ENCODE measurements at regions not wholly inside any gene's neighbourhood (a gene's known extent, or its start where the extent isn't known, plus 50 kb on each side); places are given as distances from the start of the nearest gene placed in this dataset.

DNA sequence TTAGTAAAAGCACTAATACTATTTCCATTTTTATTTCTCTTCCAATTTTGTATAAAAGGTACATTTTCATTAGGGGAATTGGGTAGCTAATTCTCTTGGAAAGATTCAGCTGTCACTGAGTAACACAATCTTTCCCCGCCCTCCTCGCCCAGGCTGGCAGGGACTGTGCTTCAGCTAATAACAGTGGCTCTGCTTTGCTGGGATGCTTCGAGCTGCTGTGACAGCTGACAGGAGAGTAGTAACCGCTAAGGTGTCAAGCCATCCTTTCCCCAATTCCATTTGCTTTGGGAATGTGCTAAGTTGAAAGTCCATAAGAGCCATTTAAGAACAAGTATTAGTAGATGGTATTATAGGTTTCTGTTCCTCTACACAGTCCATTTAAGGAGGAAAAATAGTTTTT is 106.7 kb upstream of the NRIP1 start:
- DNase-seq, result no peak
- TF ChIP-seq, protein P1, sequence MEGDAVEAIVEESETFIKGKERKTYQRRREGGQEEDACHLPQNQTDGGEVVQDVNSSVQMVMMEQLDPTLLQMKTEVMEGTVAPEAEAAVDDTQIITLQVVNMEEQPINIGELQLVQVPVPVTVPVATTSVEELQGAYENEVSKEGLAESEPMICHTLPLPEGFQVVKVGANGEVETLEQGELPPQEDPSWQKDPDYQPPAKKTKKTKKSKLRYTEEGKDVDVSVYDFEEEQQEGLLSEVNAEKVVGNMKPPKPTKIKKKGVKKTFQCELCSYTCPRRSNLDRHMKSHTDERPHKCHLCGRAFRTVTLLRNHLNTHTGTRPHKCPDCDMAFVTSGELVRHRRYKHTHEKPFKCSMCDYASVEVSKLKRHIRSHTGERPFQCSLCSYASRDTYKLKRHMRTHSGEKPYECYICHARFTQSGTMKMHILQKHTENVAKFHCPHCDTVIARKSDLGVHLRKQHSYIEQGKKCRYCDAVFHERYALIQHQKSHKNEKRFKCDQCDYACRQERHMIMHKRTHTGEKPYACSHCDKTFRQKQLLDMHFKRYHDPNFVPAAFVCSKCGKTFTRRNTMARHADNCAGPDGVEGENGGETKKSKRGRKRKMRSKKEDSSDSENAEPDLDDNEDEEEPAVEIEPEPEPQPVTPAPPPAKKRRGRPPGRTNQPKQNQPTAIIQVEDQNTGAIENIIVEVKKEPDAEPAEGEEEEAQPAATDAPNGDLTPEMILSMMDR (IDR thresholded peaks at IDR 0.05), result no peak
- no peaks in the 10 kb centered on the region for H4K20me1 ChIP-seq (ENCODE audit: insufficient read depth, low read length)
- H3K4me1 ChIP-seq (ENCODE audit: control insufficient read depth in 1 of 2, insufficient read depth in 2 of 2, low read length in 2 of 2), result no peaks in the 10 kb centered on the region
- WGBS (ENCODE audit: insufficient coverage), result 71% methylated on average over 2 of the region's 4 CpGs
- no peak overlapping the region for H3K4me2 ChIP-seq (replicated peaks; ENCODE audit: extremely low read depth, low read length, poor library complexity, severe bottlenecking)
- no peaks in the 10 kb centered on the region for H3K79me2 ChIP-seq (ENCODE audit: insufficient read depth, low read length)
- H3K9me3 ChIP-seq (replicated peaks in 1 of 2; ENCODE audit: control insufficient read depth in 1 of 2, insufficient read depth in 1 of 2, low read length in 2 of 2), result no peaks in the 10 kb centered on the region
- H3K4me3 ChIP-seq (replicated peaks in 1 of 3; ENCODE audit: low read depth in 2 of 3, low read length in 3 of 3), result no peak overlapping the region
- Mint-ChIP-seq H3K4me1 (no peaks in the 10 kb centered on the region), H3K36me3 (no peaks in the 10 kb centered on the region), H3K9me3 (peaks cover 0 to 2% (median 0%) of the 10 kb centered on the region in 7 donors), H3K4me3 (no peak overlapping the region), H3K27me3 (ENCODE audit: low read depth in 3 of 3) (no peaks in the 10 kb centered on the region), H3K27ac (no peak overlapping the region)
- no peak overlapping the region for H3K9ac ChIP-seq (ENCODE audit: insufficient read depth, low read length, poor library complexity, severe bottlenecking)
- H3K27ac ChIP-seq (ENCODE audit: low read depth in 1 of 2, low read length in 2 of 2), result no peak overlapping the region
- H3K27me3 ChIP-seq (ENCODE audit: control insufficient read depth in 2 of 2, insufficient read depth in 2 of 2, low read length in 2 of 2), result no peaks in the 10 kb centered on the region
- H3K36me3 ChIP-seq (replicated peaks in 1 of 2; ENCODE audit: control insufficient read depth in 1 of 2, insufficient read depth in 2 of 2, low read length in 2 of 2), result no peaks in the 10 kb centered on the region
- intact Hi-C loops (cut with micrococcal nuclease), result no loop called here
- no peak overlapping the region for H2AFZ ChIP-seq (ENCODE audit: insufficient read depth, low read depth, low read length, poor library complexity, severe bottlenecking)

- no peak overlapping the region for H3K4me2 ChIP-seq (replicated peaks; ENCODE audit: extremely low read depth, low read length, poor library complexity, severe bottlenecking)
- H3K9me3 ChIP-seq (replicated peaks in 1 of 2; ENCODE audit: control insufficient read depth in 1 of 2, insufficient read depth in 1 of 2, low read length in 2 of 2), result no peaks in the 10 kb centered on the region
- TF ChIP-seq, protein P1 (IDR thresholded peaks at IDR 0.05), result no peak
- H3K27ac ChIP-seq (ENCODE audit: low read depth in 1 of 2, low read length in 2 of 2), result no peak overlapping the region
- no peak overlapping the region for H3K4me3 Mint-ChIP-seq
- H3K36me3 Mint-ChIP-seq, result no peaks in the 10 kb centered on the region
- H4K20me1 ChIP-seq (ENCODE audit: insufficient read depth, low read length), result no peaks in the 10 kb centered on the region
- H3K79me2 ChIP-seq (ENCODE audit: insufficient read depth, low read length), result no peaks in the 10 kb centered on the region
- DNase-seq, result no peak
- no CpG with 5 or more reads among the region's 3 CpGs for WGBS (ENCODE audit: insufficient coverage)
- no peak overlapping the region for H3K27ac Mint-ChIP-seq
- peaks cover 0 to 2% (median 0%) of the 10 kb centered on the region in 7 donors for H3K9me3 Mint-ChIP-seq
- H3K9ac ChIP-seq (ENCODE audit: insufficient read depth, low read length, poor library complexity, severe bottlenecking), result no peak overlapping the region
- no peak overlapping the region for H3K4me3 ChIP-seq (replicated peaks in 1 of 3; ENCODE audit: low read depth in 2 of 3, low read length in 3 of 3)
- H3K27me3 ChIP-seq (ENCODE audit: control insufficient read depth in 2 of 2, insufficient read depth in 2 of 2, low read length in 2 of 2), result no peaks in the 10 kb centered on the region
- intact Hi-C loops (cut with micrococcal nuclease), result no loop called here
- H3K4me1 ChIP-seq (ENCODE audit: control insufficient read depth in 1 of 2, insufficient read depth in 2 of 2, low read length in 2 of 2), result no peaks in the 10 kb centered on the region
- no peaks in the 10 kb centered on the region for H3K27me3 Mint-ChIP-seq (ENCODE audit: low read depth in 3 of 3)
- no peaks in the 10 kb centered on the region for H3K36me3 ChIP-seq (replicated peaks in 1 of 2; ENCODE audit: control insufficient read depth in 1 of 2, insufficient read depth in 2 of 2, low read length in 2 of 2)
- H2AFZ ChIP-seq (ENCODE audit: insufficient read depth, low read depth, low read length, poor library complexity, severe bottlenecking), result no peak overlapping the region
- H3K4me1 Mint-ChIP-seq, result no peaks in the 10 kb centered on the region
These were observed 108.2 kb upstream of the NRIP1 start for GRCh38 chr21:15172963-15173362.

All from CD14-positive monocyte (primary cell).